ENCODE measurements at regions not wholly inside any gene's neighbourhood (a gene's known extent, or its start where the extent isn't known, plus 50 kb on each side); places are given as distances from the start of the nearest gene placed in this dataset.
"Not testable (repeated sequence)": the region's sequence is repeated elsewhere in the genome, so short reads cannot be mapped to it uniquely, and the experiment has no call there.

DNA sequence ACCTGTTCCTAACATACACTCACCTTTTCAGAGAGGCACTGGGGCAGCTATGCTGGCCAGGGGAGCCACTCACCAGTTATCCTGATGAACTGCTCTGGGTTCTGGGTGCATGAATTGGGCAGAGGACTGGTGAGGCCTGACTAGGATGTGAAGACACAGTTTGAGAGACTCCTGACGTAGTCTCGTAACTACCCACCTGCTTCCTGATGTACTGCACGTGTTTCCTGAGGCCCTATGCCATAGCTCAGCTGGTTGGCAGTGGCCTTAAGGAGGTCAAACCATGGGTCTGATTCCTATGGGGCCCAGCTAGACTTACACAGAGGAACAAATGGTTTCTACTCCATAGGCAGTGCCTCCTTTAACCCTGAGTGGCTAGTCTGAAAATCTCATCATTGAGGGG lies 351.7 kb upstream of the FRG2C start:
- not testable (repeated sequence) for DNase-seq (ENCODE audit: low read depth in 1 of 2, low spot score in 1 of 2)

DNA sequence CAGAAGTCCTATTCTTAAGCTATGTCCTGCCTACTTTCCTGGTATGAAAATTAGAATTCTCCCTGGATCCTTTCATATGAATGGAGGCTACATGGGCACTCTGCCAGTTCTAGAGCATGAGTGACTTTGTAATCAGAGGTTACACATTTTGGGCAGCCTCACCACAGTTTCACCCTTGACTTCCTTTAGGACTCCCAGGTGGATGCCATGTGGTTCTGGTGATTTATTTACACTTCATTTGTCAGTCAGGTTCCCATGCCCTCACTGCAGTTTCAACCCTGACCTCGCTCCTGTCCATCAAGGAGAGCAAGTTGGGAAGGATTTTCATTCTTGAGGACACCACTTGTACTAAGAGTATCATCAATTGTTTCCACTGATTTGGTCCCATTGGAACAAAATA lies 344.4 kb upstream of the FRG2C start:
- not testable (repeated sequence) for DNase-seq (ENCODE audit: low read depth in 1 of 2, low spot score in 1 of 2)

DNA sequence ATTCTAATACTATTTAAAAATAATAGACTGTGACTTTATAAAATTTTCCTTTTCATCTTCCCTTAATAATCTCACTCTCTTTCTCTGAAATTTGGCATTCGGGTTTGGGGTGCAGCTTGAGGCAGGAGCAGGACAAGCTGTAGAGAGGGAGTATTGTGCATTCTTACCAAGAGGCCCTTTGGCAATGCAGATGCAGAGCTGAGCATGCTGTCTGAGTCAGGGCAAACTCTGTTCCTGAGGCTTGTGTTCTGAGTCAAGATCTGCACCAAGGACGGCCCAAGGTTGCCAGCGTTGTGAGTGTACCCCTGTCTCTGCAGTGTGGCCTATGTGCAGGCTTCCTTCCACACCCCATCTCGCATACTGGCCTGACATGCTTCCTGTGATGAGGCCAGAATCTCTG lies 343.8 kb upstream of the FRG2C start:
- no peak for DNase-seq (ENCODE audit: low read depth in 1 of 2, low spot score in 1 of 2)

DNA sequence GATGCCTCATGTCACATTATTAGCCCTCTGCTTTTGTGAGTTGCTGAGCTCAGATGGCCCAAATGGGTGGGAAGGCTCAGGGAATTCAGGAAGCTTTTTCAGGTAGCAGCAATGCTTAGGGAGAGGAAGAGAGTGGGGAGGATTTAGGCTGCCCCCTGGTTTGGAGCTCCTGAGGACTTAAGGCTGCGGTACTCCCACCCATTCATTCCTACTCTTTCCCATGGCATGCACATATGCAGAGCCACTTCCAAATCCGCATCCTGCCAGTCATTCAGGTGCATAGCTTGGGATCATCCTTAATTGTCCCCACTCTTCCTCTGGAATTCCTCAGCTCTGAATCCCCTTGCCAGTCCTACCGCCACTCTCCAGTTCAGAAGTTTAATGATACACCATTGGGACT lies 343.1 kb upstream of the FRG2C start:
- no peak for DNase-seq (ENCODE audit: low read depth in 1 of 2, low spot score in 1 of 2)

DNA sequence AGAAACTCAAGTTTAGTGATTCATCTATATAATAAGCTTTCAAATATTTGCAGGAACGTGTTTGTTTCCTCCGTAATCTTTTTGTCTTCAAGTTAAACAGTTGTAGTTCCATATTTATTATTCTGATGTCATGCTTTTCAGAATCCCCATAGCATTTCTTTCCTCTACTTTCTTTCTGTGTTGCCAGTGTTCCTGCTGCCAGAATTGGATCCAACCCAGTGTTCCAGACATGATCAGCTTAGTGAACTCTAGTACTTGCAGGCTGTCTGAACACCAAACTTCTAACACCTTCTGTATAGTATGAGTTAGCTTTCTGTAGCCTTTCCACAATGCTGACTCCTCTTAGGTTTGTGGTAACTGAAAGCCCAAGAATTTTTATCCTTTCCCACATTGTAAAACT lies 340.2 kb upstream of the FRG2C start:
- DNase-seq (ENCODE audit: low read depth in 1 of 2, low spot score in 1 of 2) = not testable (repeated sequence)

DNA sequence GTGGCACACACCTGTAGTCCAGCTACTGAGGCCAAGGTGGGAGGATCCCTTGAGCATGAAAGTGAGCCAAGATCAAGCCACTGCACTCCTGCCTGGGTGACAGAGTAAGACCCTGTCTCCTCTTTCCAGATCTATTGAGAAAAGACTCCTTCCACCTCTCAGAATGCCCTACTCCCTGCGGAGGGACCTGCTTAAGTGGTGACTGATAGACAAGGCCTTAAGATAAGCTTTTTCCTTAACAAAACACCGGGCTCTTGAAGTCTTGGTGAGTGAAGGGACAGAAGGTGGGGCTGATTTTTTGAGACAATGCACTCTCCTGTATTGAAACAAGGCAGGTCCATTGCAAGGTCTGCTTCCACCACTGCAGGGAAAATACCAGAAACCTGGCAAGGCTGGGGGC lies 338.4 kb upstream of the FRG2C start:
- DNase-seq (ENCODE audit: low read depth in 1 of 2, low spot score in 1 of 2) = no peak

DNA sequence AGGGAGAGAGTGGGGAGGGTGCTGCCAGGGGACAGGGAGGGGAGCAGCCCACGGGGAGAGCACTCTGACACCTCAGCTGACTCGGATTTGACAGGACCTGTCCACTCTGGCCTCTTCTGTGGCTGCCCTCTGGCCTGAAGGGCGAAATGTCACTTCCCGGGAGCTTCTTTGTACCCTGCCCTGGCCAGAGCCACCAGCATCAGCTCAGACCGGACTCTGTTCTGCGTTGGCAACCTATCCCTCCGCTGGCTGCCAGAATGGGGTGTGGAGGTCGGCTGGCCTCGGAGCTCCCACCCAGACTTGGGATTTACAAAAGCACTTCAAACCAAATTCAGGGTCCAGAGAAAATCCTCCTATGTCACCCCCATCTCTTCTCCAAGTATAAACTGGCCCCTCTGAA lies 336.7 kb upstream of the FRG2C start:
- no peak for DNase-seq (ENCODE audit: low read depth in 1 of 2, low spot score in 1 of 2)

DNA sequence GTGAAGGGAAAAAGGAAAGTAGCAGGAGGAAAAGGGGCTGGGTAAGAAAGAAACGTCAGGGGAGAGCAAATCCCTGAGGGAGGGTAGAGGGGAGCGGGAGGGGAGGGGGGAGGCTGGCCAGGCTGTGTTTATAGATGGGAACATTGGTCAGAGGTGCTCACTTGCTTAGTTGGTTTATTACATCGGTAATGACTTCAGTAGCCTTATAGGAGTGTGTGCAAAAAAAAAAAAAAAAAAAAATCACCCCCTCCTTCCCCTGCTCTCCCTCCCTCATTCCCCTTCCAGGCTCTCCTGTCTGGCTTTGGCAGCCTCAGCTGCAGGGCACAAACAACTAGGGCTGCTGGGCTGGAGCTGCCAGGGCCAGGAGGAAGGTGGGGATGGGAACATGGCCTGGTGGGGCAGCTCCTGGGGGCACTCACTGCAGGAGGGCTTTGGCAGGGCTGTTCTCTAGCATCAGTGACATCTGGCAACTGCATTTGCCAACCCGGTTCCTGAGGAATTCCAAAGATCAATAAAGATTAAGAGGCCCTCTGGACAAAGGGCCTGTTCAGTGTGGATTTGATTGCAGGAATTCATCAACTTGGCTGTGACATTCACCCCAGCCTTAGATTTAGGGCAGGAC lies 334.5 kb upstream of the FRG2C start:
- DNase-seq (ENCODE audit: low read depth in 1 of 2, low spot score in 1 of 2) = no peak

DNA sequence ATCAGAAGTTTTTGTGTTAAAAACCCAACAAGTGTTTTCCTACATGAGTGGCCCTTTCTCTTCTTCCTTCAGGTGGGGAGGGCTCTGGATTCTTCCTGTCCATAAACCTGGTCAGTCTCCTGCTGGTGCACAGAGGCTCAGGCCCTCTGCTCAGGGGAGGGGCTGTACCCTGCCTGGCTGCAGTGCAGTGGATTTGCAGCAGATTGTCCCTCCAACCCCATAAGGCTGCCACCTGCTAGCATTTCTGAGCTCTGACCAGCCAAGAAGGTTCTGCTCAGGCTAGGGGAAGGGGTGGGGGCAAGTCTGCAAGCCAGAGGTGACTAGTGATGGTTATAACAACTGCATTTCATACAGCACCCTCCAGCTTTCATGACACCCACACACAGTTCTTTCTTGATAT lies 333.7 kb upstream of the FRG2C start:
- not testable (repeated sequence) for DNase-seq (ENCODE audit: low read depth in 1 of 2, low spot score in 1 of 2)

DNA sequence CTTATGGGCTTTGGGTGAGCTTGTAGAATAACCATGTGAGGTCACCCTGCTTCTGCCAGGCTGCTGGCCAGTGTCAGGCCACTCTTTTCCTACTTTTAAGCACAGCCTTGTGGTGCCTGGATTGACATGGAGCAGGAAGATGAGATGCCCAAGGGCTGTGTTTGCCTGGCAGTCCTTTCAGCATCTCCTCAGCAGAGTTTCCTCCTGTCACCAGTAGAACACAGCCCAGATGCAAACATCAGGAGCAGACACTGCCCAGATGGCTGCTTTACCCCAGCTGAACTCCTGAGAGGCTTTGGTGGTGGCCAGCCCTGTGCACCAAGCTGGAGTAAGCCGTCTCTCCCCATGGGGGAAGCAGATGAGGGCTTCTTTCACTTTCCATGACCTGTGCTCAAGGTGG lies 332.0 kb upstream of the FRG2C start:
- not testable (repeated sequence) for DNase-seq (ENCODE audit: low read depth in 1 of 2, low spot score in 1 of 2)

DNA sequence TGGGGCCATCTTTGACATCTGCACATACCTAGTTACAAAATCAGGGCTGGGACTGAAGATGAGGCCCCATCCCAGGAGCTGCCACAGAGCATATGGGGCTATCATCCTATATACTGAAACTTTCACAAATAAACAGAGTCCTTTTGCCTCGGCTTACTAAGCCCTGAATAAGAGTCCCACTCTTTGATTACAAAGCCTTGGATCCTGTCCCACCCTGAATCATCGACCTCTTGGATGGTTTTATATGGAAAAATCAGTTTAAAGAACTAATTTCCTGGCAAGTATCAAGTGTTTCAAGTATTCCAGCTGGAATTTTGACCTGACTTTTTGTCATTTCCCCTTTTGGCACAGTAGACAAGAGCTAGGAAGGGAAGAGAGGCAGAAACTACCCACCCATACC lies 331.3 kb upstream of the FRG2C start:
- no peak for DNase-seq (ENCODE audit: low read depth in 1 of 2, low spot score in 1 of 2)

DNA sequence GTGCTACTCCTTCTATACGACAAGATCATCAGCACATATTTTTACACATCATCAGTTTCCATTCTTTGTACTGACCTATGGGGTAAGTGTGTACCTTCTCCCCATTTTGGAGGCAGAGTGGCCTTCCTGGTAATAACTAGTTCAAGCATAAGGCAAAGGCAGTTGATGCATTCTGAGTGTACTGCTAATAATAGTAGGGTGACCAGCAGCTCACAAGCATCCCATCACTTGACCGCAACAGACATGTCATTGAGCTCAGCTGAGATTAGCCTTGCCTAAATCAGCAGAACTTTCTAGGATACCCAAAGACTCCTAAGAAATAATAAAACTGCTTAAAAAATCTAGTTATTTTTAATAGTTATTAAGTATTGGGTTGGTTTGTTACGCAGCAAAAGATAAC lies 329.8 kb upstream of the FRG2C start:
- no peak for DNase-seq (ENCODE audit: low read depth in 1 of 2, low spot score in 1 of 2)

DNA sequence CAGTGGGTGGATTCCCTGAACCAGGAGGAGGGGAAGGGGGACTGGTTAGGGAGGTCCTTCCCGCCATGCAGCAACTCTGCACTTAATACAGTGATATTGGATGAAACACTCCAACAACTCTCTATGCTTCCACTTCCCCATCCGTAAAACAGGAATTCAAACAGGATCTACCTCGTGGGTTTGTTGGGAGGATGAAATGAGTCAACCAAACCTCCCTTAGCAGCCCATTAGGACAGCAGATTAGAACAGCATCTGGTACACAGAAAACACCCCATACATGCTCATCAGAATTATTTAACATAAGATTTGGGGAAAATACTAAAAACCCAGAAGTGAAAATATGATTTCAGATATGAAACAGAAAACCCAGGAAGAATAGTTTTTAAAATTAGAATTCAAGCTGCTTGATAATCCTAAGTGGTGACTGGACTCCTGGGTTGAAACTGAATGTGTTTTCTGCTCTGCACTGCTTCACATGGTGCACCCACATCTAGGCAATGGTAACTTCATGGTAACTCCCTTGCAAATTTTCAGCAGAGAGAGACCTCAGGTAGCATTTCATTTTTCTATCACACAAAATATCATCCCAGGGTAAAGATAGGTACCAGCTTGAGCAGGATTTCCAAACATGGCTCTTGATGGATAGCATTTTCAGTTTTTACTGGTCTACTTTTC lies 326.8 kb upstream of the FRG2C start:
- DNase-seq (ENCODE audit: low read depth in 1 of 2, low spot score in 1 of 2) = no peak

DNA sequence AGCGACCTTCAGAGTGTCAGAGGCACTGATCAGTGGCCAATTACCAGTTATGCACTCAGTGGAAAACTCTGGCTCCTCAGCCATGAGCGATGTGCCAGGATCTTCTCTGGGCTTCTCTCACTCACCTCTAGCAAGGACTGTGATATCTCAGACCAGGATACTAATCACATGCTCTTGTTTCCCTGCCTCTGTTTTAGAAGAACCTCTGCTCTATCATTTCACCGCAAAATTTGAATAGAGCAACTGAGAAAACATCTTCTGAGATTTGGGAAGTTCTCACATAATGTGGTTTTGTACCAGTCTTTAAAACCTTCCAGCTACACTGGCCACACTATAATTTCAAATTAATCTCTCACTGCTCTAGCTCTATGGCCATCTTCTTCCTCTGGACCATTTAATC lies 325.8 kb upstream of the FRG2C start:
- no peak for DNase-seq (ENCODE audit: low read depth in 1 of 2, low spot score in 1 of 2)

DNA sequence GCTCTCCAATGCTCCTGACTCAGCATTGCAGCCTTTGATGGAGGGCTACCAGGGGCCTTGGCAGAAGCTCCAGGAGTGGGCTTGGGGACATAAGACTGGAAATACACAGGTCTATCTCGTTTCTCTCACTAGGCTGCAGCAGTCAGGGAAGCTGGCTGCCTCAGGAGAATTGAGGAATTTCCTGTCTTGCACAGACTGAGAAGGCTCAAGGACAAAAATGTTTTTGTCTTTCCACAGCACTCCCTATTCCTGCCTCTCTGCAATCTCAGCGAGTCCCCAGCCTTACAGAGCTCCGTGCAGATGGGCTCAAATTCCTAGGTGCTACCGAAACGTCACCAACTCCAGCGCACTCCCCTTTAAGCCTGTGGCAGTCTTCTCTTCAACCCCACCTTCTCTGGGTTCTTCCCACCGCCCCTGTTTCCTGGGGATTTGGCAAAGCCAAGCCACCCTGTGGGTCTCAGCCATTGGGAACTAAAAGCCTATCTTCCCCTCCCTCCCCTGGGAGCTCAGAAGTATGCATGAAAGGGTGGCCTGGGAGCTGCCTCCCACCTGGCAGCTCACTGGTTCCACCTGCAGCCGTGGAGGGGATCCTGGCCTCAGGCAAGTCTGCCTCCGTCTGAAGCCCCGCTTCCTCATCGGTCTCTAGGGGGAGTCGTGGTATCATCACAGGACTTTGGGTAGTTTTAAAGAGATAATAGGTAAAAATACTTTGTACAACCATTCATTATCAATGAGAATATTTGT lies 322.6 kb upstream of the FRG2C start:
- no peak for DNase-seq (ENCODE audit: low read depth in 1 of 2, low spot score in 1 of 2)

DNA sequence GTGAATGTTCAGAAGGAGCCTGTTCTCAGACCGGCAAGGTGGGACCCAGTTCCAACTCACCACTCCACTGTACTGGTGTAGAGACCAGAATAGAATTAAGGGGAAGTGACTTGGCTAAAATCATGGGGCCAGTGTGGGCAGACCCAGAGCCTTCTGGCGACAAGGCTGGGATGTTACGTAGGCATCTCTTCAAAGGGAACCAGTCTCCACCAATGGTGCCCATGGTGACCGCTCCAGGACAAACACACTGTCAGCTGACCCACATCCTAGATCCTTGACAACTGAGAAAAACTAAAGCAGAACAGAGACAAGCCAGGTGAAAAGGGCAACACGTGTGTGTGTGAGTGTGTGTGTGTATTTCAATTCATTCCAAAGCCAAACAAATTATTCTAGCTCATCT lies 321.7 kb upstream of the FRG2C start:
- no peak for DNase-seq (ENCODE audit: low read depth in 1 of 2, low spot score in 1 of 2)

DNA sequence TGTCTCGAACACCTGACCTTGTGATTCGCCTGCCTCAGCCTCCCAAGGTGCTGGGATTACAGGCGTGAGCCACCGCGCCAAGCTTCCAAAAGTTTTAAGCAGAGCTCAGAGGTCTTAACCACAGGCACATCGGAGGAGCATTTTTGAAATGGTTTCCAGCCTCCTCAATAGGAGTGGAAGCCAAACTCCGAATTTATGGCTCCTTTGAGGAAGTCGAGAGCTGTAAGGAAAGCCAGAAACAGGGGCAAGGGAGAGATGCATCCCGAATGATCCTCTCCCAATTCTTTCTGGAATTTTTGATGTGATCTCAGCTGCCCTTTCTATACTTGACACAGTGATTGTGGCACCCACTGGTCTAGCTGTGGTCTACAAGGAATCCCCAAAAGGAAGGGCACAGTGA lies 313.6 kb upstream of the FRG2C start:
- DNase-seq (ENCODE audit: low read depth in 1 of 2, low spot score in 1 of 2) = not testable (repeated sequence)

DNA sequence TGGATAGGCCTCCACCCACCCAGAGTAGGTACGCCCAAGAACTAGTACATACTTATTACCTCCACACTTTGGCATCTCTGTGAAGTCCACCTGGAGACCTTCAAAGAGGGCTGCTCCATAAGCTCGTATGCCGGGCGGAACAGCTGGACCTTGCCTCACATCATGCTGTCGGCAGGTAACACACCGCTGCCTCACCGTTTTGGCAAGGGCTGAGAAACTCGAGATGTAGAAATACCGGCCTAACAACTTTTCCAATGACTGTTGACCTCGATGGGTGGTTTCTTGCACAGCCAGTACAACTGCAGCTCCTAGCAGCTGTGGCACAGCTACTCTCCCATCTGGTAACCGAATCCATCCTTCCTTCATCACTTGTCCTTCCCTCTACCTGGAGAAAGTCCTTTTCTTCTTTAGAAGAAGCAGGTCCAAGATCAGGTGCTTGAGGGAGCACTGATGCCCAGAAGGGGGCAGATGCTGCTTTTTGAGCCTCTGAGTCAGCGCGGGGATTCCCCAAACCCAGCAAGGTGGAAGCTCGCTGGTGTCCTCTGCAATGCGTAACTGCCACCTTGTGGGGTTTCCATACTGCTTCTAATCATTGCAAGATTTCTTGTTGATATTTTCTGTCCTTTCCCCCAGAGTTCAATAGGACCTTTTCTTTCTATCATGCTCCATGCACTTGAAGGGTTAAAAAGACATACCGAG lies 301.9 kb upstream of the FRG2C start:
- DNase-seq (ENCODE audit: low read depth in 1 of 2, low spot score in 1 of 2) = not testable (repeated sequence)

DNA sequence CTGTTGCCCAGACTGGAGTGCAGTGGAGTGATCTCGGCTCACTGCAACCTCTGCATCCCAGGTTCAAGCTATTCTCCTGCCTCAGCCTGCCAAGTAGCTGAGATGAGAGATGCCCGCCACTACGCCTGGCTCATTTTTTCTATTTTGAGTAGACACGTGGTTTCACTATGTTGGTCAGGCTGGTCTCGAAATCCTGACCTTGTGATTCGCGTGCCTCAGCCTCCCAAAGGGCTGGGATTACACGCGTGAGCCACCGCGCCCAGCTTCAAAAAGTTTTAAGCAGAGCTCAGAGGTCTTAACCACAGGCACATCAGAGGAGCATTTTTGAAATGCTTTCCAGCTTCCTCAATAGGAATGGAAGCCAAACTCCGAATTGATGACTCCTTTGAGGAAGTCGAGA lies 291.2 kb upstream of the FRG2C start:
- not testable (repeated sequence) for DNase-seq (ENCODE audit: low read depth in 1 of 2, low spot score in 1 of 2)

DNA sequence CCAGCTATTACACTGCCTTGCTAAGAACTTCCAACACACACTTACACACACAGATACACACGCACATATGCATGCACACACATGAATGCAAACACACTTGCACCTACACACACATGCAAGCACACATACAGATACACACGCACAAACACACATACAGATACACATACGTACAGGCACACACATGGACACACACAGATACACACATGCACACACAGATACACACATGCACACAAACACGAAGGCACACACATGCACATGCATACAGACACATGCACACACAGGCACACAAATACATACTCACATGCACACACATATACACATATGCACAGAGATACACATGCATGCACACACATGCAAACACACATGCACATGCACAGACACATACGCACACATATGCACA lies 284.3 kb upstream of the FRG2C start:
- DNase-seq (ENCODE audit: low read depth in 1 of 2, low spot score in 1 of 2) = not testable (repeated sequence)

DNA sequence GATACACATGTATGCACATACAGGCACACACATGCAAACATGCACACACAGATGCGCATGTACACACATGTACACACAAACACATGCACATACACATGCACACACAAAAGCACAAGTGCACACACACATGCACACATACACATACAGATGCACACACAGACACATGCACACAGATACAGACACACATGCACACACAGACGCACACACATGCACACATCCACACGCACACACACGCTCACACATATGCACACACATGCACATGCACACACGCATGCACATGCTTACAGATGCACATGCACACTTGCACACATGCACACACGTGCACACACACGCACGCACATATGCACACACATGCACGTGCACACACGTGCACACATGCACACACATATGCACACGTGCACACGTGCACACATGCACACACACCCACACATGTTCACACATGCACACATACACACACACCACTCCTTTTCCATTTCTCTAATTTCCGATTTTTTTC lies 283.8 kb upstream of the FRG2C start:
- no peak for DNase-seq (ENCODE audit: low read depth in 1 of 2, low spot score in 1 of 2)

DNA sequence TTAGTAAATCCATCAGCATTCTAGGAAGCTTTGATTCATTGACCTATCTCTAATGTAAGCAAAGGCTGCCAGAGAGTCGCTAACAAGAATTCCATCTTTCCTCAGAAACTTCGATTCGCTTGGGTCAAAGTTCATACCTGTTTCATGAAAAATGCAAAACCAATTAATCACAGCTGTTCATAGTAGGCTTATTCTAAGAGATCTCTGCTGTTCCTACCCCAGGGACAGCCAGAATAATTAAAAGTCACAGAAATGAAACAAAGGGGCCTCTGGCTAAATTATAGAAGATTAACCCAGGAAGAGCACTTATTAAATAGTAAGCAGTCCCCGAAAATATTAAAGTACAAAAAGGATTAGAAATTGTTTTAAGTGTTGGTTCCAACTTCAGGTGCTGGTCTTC lies 280.1 kb upstream of the FRG2C start:
- DNase-seq (ENCODE audit: low read depth in 1 of 2, low spot score in 1 of 2) = not testable (repeated sequence)
